GM18909 (cell line): ENCODE measurements at regions not wholly inside any gene's neighbourhood (a gene's known extent, or its start where the extent isn't known, plus 50 kb on each side); places are given as distances from the start of the nearest gene placed in this dataset.

Experiments used
- ATAC-seq: cut with Tn5 transposase; IDR thresholded peaks from one replicate; pipeline ENCODE4 v1.9.1; 2021; ENCODE audit warnings: mild to moderate bottlenecking; ENCODE audit not compliant: unreplicated experiment, poor library complexity

DNA sequence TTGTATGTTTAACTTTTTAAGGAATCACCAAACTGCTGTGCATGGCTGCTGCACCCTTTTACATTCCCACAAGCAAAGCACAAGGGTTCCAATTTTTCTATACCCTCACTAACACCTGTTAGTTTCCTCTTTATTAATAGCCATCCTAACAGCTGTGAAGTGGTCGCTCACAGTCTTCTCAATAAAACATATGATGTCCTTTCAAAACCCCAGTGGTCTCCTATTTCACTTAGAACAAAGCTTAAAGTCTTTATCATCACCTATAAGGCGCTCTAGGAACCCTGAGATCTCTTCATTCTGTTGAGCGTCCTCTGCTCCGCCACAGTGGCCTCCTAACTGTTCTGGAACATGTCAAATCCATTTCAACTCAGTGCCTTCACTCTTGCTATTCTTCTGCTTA is 400.5 kb downstream of the KLF12 start:
- no peak for ATAC-seq

DNA sequence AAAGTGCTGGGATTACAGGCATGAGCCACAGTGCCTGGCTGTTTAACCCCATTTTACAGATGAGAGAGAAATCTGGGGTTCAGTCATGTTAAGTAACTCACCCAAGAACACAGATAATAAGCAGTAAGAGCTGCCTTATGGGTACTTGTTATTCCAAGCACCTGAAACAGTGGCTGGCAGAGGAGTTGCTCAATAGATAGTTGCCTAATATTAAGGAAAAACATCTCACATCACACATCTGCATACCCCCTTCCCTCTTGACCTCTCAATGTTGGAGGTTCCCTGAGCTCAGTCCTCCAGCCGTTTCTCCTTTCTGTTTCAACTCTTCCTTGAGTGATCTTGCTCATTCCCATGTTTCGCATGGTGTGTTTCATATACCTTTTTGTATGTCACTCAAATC is 401.9 kb downstream of the KLF12 start:
- ATAC-seq = no peak

DNA sequence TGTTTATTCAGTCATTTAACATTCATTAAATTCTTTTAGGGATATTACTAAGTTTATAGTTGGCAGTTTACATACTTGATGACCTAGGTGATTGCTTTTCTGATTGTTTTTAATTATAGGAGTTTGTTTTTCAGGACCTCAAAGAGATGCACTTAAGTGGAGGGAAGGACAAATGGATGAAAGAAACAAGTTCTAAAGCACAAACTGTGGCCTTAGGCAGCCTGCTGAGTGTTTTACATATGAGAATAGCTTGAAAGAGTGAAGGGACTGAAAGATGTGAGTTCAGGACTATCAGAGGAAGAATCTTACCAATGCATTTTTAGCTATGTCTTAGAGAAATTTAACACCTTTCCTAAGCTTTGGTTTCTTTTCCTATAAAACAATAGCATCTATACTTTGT is 402.6 kb downstream of the KLF12 start:
- no peak for ATAC-seq

DNA sequence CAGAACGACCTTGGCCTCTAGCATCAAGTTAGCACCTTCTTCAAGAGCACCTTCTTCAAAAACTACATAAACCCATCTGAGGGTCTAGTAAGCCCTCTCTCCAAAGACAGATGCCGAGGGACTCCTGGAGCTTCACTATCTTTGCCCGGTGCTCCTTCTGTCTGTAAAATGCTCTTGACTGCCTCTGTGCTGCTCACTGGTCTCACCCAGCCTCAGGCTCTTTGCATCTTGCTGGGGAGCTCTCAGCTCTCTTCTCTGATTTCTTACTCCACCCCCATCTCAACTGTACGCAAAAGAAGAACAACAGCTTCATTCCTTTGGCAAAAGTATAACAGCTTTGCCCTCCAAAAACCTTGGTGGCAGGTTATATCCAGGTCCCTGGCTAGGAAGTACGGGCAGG is 404.2 kb downstream of the KLF12 start:
- no peak for ATAC-seq

DNA sequence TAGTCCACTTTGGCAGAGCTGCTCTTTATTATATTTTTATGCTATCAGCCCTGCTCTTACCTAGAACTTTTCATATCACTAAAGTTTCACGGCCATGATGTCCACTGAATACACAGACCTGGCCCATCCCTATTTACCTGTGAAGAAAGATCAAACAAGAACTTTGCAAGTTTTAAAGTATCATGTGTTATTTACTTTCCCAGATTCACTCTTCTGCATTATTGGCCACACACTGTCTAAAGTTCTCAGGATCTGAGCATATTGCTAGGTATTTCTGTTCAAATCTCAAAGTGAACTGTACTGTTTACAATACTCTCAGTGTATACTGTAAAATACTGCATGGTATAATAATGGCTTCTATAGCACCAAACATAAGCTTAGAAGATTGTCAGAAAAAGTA is 405.2 kb downstream of the KLF12 start:
- ATAC-seq = no peak

DNA sequence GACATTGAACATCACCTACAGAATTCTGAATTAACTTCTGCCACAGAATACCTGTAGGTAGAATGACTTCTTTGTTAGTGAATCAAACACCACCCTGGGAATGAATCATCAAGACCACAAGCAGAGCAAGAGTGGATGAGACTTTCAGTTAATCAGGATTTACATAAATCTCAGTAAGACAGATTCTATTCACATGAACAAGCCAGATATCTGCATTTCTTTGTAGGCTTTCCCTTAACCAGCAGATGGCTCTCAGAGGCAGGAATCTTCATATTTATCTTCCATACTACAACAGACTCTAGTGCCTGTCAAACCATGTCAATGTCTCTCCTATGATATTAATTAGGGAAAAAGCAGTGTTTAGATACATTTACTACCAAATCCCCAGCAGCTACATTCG is 412.1 kb downstream of the KLF12 start:
- ATAC-seq = peak; percentile 88

DNA sequence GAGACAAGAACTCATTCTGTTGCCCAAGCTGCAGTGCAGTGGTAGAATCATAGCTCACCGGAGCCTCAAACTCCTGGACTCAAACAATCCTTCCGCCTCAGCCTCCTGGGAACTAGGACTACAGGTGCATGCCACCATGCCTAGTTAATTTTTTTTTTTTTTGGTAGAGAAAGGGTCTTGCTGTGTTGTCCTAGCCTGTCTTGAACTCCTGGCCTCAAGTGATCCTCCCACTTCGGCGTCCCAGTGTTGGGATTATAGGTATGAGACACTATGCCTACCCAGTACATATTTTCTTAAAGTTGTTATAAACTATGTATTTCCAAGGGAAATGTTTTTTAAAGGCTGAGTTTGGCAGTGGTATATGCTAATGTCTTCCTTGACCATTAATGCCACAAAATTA is 412.6 kb downstream of the KLF12 start:
- ATAC-seq = no peak

DNA sequence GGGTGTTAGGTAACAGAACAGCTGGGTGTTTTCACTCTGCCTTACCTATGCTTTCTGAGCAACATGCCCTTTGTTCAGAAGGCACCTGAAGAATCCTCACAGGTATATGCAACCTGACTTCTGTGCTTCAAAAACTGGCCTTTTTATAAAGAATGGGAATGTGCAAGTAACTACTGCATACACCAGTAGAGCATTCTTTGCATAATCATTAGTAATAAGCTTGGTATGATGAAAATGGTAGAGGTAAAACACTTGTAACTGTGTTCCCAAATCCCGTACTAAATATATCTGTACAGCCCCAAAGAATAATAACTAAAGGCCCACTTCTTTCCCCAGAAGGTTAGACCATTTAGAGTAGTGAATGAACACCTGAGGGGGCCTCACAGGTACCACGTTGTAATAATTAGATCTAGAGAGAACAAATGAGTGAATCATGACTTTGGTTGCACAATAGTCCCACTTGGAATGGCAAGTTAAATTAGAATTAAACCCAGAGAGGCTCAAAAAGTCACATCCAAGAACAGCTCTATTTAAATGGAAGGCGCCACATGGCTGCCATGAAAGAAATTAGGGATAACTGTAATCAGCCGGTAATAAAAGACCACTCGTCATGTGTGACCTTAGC is 413.9 kb downstream of the KLF12 start:
- ATAC-seq = no peak

DNA sequence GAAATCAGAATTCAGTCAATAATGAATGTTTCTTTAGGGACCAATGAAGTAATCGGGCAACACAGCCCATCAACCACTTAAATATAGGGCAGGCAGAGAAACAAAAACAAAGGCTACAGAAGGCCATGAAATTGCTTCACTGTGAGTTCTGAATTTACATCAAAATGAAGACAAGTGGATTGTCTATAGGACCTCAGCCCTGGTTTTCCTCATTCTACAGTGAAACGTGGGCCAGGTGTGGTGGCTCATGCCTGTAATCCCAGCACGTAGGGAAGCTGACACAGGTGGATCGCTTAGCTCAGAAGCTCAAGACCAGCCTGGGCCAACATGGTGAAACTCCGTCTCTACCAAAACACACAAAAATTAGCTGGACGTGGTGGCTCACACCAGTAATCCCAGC is 416.0 kb downstream of the KLF12 start:
- ATAC-seq = no peak

DNA sequence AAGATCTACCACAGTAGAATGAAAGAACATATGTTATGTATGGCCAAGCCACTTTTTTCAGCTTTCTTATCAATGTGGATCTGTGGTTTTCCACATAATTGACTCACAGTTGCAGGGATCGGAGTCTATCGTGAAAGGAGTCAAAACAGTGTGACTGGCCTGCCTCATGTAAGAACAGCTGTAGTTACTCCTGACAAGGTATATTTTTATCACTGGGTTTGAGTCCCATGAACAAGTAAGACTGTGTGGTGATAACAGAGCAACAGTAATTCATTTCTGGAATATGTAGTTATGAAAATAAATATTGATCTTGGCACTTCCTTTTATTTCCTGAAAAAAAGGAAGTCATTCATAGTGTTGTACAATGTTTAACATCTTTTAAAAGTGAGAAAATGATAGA is 416.6 kb downstream of the KLF12 start:
- no peak for ATAC-seq

DNA sequence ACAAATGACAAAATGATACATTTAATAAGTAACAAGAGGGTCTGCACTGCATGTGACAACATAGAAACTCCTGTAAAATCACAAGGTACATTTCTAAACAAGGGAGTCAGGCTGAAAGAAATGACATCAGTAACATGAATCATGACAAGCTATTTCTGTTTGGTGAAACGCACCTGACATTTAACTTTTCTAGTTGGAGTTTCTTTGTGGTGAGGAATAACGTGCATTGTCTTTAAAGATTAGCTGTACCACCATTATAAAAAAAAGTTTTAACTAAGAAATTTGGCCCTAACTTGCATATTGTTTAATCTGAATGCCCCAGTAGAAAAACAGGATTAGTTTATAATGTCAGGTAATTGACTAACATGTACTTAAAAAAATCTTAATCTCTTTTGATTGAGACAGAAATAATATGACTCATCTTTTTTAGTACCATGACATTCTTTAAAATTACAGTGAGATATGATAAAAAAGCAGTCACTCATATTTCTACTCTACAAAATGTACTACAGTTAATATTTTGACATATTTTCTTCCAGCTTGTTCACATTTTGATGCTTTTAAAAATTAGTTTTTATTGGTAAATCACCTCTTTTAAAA is 418.2 kb downstream of the KLF12 start:
- ATAC-seq = peak; percentile 55

DNA sequence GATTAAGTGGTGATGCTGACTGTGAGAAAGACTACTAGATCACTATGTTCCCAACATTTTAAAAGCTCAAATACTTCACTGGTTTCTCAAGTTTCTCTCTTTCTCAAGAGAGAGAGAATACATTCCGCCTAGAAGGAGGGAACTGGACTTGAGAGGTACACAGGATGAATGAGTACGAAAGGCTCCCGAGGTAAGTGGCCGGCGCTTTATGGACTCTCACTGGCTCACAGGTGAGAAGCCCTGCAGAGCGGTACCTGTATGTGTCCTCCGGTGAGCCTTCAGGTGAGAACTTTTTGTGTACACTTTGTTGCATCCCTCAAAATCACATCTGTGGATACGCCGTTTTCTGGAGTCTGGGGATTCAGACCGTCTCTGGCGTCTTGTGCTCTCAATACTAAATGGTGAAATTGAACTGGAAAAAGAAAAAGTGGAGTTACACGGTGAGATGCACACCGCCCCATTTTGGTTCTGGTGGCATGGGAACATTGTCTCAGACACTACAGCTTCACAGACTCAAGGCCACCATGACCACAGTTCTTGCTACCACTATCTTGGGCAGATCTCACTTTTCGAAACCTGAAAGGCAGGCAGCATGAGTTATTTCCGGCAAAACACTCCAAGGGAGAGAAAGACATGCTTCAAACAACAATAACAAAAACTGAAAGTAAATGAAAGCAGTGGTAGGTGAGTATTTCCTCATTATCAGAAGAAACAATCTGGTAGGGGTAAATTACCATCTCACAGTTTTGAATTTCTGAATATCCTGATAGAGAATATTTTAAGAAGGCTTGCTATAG is 418.9 kb downstream of the KLF12 start:
- peak; percentile 90 for ATAC-seq

DNA sequence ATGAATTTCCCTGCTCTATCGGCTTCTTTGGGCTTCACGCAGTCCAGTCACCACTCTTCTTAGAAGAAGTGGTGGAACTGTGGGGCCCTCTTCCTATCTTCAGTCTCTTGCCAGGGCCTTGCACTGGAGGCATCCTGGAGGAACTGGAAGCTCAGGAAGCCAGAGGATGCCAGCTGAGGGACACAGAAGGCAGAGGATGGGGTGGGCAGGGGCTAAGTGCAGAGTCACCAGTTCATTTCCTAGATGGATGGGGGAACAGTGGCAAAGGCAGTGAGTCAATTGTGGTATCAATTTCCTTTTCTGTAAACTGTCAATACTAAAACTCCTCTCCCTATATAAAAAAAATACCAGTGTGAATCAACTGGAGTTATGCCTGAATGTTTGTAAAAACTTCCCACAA is 419.7 kb downstream of the KLF12 start:
- no peak for ATAC-seq

DNA sequence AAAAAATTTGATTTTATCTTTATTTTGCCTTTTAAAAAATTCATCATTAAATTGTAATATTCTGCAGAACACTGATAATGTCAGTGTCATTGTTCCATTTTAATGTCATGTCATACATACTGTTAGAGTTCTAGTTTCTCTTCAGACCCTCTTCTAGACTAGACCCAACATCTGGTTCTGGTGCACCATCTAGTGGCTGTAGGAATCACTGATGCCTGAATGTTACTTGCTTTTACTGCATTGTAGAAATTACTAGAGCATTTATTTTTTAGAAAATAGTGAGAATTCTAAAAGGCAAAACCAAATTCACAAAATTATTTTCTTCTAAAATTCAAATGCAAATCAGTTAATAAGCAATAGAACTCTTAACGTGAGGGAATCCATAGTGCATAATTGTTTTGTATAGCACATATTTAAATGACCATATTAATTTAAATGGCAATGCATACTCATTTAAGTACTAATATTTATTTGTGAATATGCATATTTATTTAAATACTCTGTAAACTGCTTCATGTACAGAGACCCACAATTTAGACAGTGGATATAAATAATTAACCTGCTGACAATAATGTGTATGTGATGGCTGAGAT is 425.7 kb downstream of the KLF12 start:
- ATAC-seq = peak; percentile 92

DNA sequence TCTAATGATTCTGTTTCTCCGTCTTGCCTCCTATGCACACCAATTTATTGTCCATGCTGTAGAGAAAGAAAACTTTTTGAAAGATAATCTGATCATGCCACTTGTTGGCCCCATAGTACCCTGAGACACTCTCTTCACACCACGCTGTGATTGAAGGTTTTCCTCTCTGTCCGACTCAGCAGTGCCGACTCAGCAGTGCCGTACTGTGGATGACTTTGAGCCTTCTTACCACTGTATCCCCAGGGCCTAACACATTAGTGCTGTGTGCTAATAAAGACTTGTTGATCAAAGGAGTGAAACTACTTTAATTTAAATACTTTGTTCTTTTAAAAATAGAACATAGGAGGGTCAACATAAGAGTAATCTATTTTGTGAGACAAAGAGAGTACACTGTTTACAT is 429.6 kb downstream of the KLF12 start:
- no peak for ATAC-seq

DNA sequence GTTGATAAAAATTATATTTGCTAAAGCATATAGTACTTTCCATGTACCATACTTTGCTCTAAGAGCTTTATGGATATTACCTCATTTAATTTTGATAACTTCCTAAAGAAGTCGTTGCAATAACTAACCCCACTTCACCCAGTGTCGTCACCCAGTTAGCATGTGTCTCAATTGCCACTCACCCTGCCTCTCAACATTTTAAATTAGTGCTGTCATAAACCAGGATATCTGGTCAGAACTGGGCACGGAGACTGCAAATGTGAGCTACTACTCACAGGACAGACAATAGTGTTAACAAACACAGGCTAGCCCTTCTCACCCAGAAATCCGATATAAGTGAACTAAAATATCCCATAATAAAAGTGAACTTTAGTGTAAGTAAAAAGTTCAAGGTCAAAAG is 430.6 kb downstream of the KLF12 start:
- ATAC-seq = no peak

DNA sequence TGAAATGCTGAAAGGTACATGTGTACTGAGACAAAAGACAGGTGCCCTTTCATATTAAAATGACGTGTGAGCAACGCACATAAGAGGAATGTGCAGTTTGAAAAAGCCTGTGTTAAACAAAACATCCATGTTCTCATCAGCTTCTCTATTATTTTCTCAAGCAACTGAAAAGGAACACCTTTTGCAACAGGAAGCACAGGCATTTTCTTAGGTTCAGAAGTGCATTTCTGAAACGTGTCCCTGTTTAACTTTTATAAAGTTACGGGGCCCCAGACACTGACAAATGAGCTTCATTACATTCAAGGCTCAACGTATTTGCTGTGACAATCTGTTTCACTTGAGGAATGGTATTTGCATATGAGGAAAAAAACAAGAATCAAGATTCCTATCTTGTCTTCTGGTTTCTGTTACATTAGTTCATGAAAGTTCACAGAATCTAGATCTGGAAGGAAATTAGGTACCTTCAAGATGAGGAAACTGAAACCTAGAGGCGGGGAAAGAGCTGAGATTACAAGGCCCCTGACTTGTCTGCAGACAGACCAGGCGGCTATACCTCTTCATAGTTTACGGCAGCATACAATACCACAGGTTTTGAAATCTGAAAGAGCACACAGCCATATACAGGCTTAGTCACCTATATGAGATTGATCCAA is 431.7 kb downstream of the KLF12 start:
- peak; percentile 85 for ATAC-seq

DNA sequence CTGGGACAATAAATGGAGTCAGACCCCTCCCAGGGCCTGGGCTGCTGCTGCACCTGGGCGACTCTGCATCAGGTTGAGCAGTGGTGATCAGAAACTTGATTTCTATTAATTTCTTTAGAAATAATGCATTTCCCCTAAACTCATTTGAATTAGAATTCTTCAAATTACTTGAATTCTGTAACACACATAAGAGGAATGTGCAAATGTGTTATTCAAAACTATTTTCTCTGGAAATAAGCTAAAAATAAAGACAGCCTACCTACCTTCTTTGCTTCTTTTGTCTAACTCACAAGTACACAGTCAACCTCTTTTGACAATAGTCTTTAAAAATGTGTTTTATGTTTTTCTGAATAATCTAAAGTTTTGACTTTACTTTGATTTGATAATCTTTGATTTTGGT is 433.0 kb downstream of the KLF12 start:
- ATAC-seq = no peak

DNA sequence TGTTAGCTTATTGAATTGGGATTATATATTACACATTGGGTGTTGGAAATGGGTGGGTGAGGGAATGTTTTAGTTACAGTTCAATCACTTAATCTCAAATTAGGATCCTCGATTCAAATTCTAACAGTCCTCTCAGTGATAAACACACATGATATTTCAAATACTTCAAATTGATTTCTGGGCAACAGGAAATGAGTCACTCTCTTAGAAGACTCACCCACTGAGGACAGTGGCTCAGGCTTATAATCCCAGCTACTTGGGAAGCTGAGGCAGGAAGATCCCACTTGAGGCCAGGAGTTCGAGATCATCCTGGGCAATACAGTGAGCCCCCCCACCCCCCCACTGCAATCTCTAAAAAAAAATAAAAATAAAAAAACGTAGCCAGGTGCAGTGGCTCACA is 435.3 kb downstream of the KLF12 start:
- no peak for ATAC-seq

DNA sequence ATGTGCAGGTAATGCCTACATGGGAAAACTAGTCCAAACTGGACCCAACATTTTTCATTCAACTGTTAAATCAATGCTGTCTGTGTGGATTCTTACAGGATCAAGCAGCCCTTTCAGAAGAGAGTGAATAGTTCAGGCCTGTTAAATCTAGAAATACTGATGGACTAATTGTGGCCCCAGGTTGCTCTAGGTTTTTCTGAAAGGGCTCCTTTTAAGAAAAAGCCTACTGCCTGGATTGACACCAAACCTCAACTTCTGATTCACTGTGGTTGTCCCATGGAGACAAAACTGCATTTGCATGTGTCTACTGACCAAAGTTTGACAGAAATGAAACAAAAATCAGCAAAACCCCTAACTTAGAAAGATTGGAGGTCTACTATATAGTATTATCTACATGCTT is 437.0 kb downstream of the KLF12 start:
- ATAC-seq = no peak

DNA sequence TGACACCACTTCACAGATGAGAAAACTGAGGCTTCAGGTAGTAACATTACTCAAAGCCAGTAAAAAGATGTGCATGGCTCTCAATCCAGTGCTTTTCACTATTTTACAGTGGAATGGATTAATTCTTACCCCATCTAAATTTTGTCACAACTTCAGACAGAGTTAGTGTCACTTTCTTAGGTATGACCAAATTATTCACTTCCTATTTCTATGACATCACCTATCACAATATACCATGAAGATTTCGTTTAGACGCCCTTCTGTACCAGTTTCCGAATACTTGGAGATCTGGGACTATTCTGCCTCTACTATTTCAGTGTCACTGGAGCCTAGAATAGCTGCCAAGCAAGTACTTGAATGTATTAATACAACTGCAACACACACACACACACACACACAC is 437.5 kb downstream of the KLF12 start:
- no peak for ATAC-seq
